Testis (tissue), 2 donors: ENCODE measurements at regions not wholly inside any gene's neighbourhood (a gene's known extent, or its start where the extent isn't known, plus 50 kb on each side); places are given as distances from the start of the nearest gene placed in this dataset.

Source experiments
- CTCF ChIP-seq, 3 experiments: fragments of 450-650 bp in 2 of 3; fragments of 200-600 bp in 1 of 3; sonication (generic) in 1 of 3; IDR thresholded peaks; one replicate each; pipeline ENCODE4 v1.5.1; 2016 to 2019; ENCODE audit warnings: antibody characterized with exemption in 3 of 3, mild to moderate bottlenecking in 2 of 3, moderate library complexity in 1 of 3
- POLR2A ChIP-seq: fragments of 450-650 bp; IDR thresholded peaks from one replicate; pipeline ENCODE4 v1.6.1; 2017; ENCODE audit warnings: antibody characterized with exemption, mild to moderate bottlenecking, moderate library complexity

GRCh38 chr6:121961619-121962125 lies 437.8 kb upstream of the HSF2 start:
- TF ChIP-seq CTCF (IDR thresholded peaks at IDR 0.05) (no peak), POLR2A (no peak)
